HG03196 (cell line): ENCODE measurements at regions not wholly inside any gene's neighbourhood (a gene's known extent, or its start where the extent isn't known, plus 50 kb on each side); places are given as distances from the start of the nearest gene placed in this dataset.
"Not testable (repeated sequence)": the region's sequence is repeated elsewhere in the genome, so short reads cannot be mapped to it uniquely, and the experiment has no call there.

Experiments
- ATAC-seq: cut with Tn5 transposase; IDR thresholded peaks from one replicate; pipeline ENCODE4 v1.9.1; 2021; ENCODE audit not compliant: unreplicated experiment

GRCh38 chr11:79670882-79671281, 230.1 kb upstream of the TENM4 start:
- ATAC-seq: no peak

- ATAC-seq: no peak
Measured at GRCh38 chr11:79668575-79668974, 227.7 kb upstream of the TENM4 start.

- no peak for ATAC-seq
Measured at GRCh38 chr11:79667380-79667779, 226.6 kb upstream of the TENM4 start.

GRCh38 chr11:79663017-79663416, 222.2 kb upstream of the TENM4 start:
- no peak for ATAC-seq

- ATAC-seq: no peak
Measured at GRCh38 chr11:79661373-79661772, 220.5 kb upstream of the TENM4 start.

GRCh38 chr11:79648766-79649520, 208.1 kb upstream of the TENM4 start:
- ATAC-seq: no peak

- ATAC-seq: no peak
Measured at GRCh38 chr11:79637219-79637618, 196.4 kb upstream of the TENM4 start.

- no peak for ATAC-seq
Measured at GRCh38 chr11:79634905-79635304, 194.1 kb upstream of the TENM4 start.

GRCh38 chr11:79627281-79627680, 186.5 kb upstream of the TENM4 start:
- no peak for ATAC-seq

GRCh38 chr11:79626135-79627075, 185.6 kb upstream of the TENM4 start:
- no peak for ATAC-seq

- no peak for ATAC-seq
Measured at GRCh38 chr11:79623375-79623774, 182.5 kb upstream of the TENM4 start.

- no peak for ATAC-seq
Measured at GRCh38 chr11:79617561-79617960, 176.7 kb upstream of the TENM4 start.

- no peak for ATAC-seq
Measured at GRCh38 chr11:79616392-79616851, 175.6 kb upstream of the TENM4 start.

GRCh38 chr11:79615425-79615824, 174.6 kb upstream of the TENM4 start:
- no peak for ATAC-seq

GRCh38 chr11:79610678-79611077, 169.8 kb upstream of the TENM4 start:
- ATAC-seq: no peak

GRCh38 chr11:79610139-79610538, 169.3 kb upstream of the TENM4 start:
- no peak for ATAC-seq

GRCh38 chr11:79609511-79609910, 168.7 kb upstream of the TENM4 start:
- ATAC-seq: no peak

- ATAC-seq: not testable (repeated sequence)
Measured at GRCh38 chr11:79606461-79606860, 165.6 kb upstream of the TENM4 start.

GRCh38 chr11:79600711-79601110, 159.9 kb upstream of the TENM4 start:
- ATAC-seq: no peak

GRCh38 chr11:79594834-79595233, 154.0 kb upstream of the TENM4 start:
- ATAC-seq: no peak

- no peak for ATAC-seq
Measured at GRCh38 chr11:79592824-79593223, 152.0 kb upstream of the TENM4 start.

GRCh38 chr11:79592406-79592805, 151.6 kb upstream of the TENM4 start:
- ATAC-seq: no peak
